HG02763 (cell line): ENCODE measurements at regions not wholly inside any gene's neighbourhood (a gene's known extent, or its start where the extent isn't known, plus 50 kb on each side); places are given as distances from the start of the nearest gene placed in this dataset.

Experiments
- ATAC-seq: cut with Tn5 transposase; IDR thresholded peaks from one replicate; pipeline ENCODE4 v1.9.1; 2021; ENCODE audit warnings: mild to moderate bottlenecking, moderate library complexity; ENCODE audit not compliant: unreplicated experiment

- ATAC-seq, result no peak
Measured at GRCh38 chr20:18957328-18957727, 143.7 kb downstream of the SCP2D1 start.

DNA sequence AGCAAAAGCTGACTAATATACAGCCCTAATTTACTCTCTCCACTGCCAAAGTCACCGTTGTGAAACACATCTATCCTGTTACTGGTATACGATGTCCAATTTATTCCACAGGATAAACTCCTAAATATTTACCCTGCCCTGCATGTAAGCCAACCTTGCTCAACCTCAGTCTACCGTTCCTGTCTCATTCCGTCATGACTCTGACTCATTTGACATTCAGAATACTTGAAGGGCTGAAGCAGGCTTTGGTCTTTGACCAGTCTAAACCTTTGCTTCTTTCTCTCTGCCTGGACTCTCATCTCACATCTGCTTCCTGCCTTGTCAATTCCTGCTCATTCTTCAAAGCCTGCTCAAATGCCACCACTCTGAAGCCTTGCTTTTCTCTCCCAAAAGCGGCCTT is 157.5 kb downstream of the SCP2D1 start:
- ATAC-seq, result no peak

DNA sequence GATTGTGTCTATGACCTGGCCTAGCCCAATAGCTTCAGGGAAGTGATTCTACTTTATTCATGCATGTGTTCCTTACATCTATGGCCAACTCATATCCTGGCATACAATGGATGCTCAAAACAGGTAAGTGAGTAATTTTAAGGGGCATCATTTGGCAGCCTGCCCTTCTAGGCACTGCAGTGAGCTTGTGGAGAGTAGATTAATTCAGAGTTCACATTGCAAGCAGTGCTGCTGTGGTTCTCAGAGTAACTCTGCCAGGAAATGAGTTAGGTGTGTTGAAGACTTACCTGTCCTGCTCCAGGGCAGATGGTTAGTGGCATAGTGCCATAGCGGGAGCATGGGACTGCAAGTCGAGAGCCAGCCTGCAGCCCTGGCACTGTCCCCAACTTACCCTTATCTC is 158.0 kb downstream of the SCP2D1 start:
- no peak for ATAC-seq

DNA sequence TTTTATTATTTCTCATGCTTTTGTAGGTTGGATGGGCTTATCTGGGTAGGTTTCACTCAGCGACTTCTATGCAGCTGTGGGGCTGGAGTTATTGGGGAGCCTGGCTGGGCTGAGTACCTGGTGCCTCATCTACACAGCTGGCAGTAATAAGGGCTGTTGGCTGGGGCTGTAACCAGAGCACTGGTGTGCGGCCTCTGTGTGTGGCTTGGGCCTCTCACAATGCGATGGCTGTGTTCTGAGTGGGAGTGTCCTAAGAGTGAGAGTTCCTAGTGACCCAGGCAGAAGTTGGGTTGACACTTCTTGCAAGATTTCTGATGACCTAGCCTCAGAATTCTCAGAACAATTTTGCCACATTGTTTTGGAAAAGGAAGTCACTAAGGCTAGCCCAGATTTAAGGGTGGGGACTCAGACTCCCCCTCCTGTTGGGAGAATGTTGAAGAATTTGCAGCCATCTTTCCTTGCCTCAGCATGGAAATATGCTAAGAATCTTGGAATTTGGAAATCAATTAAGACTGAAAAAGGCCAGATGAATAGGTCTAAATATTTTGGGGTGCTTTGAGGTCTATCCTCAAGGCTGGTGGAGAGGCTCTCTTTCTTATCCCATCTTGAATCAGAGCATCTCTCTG is 158.8 kb downstream of the SCP2D1 start:
- ATAC-seq, result no peak

- no peak for ATAC-seq
Measured at GRCh38 chr20:18973529-18974173, 160.1 kb downstream of the SCP2D1 start.

GRCh38 chr20:18974660-18975059 is 161.1 kb downstream of the SCP2D1 start:
- ATAC-seq, result no peak

DNA sequence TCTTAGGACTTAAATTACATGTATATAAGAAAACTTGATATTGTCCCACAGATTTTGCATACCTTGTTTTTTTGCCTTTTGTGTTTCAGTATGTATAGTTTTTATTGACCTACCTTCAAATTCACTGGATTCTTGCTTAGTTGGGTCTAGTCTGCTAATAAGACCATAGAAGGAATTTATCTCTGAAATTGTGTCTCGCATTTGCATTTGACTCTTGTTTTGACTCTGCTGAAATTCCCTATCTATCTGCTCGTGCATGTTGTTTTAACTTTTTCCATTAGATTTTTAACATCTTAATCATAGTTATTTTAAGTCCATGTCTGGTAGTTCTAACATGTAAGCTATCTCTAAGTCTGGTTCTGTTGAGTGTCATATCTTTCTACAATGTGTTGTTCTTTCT is 163.9 kb downstream of the SCP2D1 start:
- no peak for ATAC-seq

DNA sequence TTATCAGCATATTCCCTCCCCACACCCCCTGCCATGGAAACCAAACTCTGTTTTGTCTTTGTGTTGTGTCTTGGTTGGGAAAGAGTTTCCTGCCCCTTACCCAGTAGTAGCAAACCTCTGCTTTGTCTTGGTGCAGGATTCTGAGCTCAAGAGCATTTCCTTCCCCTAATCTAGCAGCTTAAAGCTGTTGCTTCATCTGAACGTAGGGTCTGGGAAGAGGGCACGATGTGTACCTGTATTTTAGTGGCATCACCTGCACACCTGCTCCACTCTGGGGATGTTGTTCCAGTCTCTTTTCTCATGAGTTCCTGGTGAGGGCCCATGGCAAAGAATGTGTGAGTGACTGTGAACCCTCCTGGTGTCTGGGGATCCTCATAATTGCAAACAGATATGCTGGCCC is 164.7 kb downstream of the SCP2D1 start:
- no peak for ATAC-seq

DNA sequence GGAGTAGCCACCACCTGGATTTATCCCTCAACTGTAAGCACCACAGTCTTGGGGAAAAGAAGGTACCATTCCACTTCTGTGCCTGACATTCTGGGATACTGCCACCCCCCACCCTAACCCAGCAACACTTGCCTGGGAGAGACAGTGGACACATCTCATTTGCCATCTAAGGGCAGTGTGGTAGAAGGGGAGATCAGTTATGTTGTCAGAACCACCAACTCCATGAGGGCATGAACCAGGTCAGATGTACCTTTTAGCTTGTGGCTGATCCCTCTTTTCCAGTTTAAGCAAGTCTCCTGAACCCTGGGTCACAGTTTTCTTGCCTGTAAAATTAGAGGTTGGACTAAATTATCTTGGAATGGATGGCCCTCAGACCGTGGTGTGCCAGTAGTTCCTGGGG is 165.5 kb downstream of the SCP2D1 start:
- no peak for ATAC-seq

DNA sequence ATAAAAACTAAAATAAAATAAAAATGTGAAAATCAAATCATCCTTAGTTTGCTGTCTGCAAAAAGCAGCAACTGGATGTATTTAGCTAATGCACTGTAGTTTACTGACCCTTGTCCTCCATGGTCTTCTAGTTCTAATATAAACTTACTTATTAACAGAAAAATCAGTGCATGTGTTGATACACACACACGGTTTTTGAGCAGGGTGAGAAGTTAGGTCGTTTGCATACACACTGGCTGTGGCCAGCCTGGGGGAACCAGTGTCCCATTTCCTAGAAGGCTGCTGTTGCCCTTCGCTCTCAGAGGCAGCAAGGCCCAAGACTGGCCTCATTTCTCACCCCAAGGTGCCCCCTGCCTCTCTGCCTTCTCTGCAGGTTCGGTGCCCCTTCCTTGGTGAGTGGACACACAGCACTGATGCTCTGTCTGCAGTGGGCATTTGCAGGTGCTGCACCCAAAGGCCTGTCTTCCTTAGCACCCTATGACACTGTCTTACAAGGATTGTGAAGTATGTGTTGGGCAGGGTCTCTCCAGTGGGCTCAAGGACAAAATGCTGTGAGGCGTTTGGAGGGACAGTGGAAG is 168.5 kb downstream of the SCP2D1 start:
- ATAC-seq, result no peak

- no peak for ATAC-seq
Measured at GRCh38 chr20:18983796-18984195, 170.2 kb downstream of the SCP2D1 start.

- no peak for ATAC-seq
Measured at GRCh38 chr20:18984238-18985200, 170.9 kb downstream of the SCP2D1 start.

GRCh38 chr20:18985551-18985950 is 172.0 kb downstream of the SCP2D1 start:
- no peak for ATAC-seq

DNA sequence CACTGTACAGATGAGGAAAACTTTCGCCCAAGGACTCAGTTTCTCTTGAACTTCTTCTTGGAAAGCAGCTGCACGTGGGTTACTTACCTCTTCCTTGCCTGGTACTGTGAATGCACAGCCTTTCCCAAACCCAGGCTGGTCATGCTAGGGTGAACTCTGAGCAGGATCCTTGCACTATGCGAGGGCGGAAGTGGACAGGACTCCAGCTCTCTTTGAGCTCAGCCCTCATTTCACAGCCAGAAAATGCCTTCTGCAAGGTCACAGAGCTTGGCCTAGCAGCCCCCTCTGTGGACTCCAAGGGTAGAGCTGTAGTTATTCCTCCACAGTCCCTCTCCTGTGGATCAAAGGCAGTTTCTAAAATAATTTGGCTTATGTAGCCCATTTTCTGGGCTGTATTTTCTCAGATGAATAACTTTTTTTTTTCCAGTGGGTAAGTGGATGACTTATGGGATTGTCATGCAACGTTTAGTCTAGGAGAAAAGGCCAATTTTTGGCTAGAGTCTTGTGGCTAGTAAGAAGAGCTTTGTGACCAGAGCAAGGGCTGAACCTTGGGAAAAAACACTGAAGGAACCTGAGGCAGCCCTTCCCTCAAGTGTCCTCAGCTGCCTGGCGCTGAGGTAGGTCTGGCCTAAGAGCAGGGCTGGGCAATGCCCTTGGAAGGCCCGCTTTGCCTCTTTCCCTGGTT is 172.7 kb downstream of the SCP2D1 start:
- no peak for ATAC-seq

- ATAC-seq, result no peak
Measured at GRCh38 chr20:18986895-18987580, 173.5 kb downstream of the SCP2D1 start.

- ATAC-seq, result no peak
Measured at GRCh38 chr20:18987781-18988360, 174.3 kb downstream of the SCP2D1 start.

DNA sequence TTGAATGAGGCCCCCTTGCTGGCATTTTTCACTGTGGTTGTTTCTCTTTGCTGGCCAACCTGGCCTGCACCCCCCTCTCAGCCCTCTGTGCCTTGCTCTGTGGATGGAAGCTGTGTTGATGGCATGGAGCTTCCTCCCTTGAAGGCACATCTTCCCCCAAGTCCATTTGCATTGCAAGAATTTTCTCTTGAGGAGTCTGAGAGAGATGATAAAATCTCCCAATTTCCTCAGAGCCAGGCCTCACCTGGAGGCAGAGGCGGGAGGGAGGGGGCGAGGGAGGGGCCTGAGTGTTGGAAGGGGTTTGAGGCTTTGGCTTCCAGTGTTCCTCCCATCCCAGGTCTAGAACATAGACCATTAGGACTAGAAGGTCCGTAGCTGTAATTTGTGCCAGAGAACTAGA is 175.1 kb downstream of the SCP2D1 start:
- no peak for ATAC-seq

DNA sequence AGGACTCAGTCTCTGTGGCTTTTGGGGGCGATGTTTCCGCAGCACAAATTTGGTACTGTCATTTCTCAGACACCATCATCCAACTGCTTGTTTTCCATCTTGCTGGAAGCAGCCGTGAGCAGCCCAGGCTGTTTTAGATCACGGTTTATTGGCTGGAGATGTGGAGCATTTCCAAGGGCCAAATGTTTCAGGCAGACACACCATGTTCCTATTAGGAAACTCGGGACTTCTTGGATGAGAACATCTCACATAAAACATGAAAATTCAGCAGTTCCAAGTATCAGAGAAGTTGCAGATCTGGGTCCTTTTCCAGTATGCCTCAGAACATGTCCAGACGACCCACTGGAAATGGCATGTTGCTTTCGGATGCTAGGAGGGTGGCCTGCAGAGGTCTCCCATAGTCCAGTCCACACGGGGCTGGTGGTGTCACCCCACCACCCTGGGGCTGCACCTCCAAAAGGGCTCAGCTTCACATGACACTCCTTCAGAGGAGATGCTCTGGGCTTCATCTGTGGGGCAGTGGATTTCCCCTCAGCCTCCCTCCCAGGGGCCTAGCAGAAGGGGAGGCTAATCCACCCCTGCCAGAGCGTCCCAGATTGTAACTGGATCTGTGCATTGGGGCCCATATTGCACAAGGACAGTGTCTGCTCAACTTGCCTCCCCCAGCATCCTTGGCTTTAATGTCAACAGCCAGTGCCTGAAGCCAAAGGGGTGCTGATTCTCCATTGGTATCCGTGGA is 176.3 kb downstream of the SCP2D1 start:
- no peak for ATAC-seq

DNA sequence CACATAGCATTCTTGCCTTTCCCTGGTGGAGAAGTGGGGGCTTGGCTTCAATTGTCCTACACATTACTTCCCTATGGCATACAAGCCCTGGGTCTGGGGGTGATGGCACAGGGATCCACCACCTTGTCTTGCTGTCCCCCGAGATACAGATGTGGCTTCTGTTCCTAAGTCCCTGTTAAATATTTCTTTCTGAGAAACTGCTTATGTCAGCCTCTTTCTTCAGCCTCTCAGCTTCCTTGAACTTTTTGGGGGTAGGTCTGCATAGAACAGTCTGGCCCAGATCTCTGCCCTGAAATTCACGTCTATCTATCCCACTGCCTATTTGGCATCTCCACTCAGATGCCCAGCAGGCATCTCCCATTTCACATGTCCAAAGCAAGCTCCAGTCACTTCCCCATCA is 177.4 kb downstream of the SCP2D1 start:
- ATAC-seq, result no peak
